ENCODE measurements at regions not wholly inside any gene's neighbourhood (a gene's known extent, or its start where the extent isn't known, plus 50 kb on each side); places are given as distances from the start of the nearest gene placed in this dataset.

- TF ChIP-seq, protein P1, sequence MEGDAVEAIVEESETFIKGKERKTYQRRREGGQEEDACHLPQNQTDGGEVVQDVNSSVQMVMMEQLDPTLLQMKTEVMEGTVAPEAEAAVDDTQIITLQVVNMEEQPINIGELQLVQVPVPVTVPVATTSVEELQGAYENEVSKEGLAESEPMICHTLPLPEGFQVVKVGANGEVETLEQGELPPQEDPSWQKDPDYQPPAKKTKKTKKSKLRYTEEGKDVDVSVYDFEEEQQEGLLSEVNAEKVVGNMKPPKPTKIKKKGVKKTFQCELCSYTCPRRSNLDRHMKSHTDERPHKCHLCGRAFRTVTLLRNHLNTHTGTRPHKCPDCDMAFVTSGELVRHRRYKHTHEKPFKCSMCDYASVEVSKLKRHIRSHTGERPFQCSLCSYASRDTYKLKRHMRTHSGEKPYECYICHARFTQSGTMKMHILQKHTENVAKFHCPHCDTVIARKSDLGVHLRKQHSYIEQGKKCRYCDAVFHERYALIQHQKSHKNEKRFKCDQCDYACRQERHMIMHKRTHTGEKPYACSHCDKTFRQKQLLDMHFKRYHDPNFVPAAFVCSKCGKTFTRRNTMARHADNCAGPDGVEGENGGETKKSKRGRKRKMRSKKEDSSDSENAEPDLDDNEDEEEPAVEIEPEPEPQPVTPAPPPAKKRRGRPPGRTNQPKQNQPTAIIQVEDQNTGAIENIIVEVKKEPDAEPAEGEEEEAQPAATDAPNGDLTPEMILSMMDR (IDR thresholded peaks at IDR 0.05; ENCODE audit: insufficient read depth, low read length): no peak
- DNase-seq (ENCODE audit: low read depth): no peak
- no peak overlapping the region for H3K4me3 ChIP-seq (ENCODE audit: low read depth, low read length)
These were observed 577.8 kb downstream of the AACS start for GRCh38 chr12:125643055-125643454.

- H3K4me3 ChIP-seq (ENCODE audit: low read depth, low read length): no peak overlapping the region
- TF ChIP-seq, protein P1 (IDR thresholded peaks at IDR 0.05; ENCODE audit: insufficient read depth, low read length): no peak
- no peak for DNase-seq (ENCODE audit: low read depth)
These were observed 580.5 kb downstream of the AACS start for GRCh38 chr12:125645724-125646123.

DNA sequence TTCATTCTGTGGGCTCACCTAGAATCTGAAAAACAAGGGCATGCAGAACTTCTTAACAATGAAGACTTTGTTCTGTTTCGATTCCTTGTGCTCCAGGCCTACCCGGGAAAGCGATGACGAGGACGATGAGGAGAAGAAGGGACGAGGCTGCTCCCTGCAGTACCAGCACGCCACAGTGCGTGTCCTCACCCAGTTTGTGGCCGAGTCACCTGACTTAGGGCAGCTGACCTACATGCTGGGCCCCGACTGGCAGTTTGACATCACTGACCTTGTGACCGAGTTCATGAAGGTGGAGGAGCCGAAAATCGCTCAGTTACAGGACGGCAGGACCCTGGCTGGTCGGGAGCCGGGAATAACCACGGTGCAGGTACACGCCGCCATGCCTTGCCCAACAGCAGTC lies 585.4 kb downstream of the AACS start:
- TF ChIP-seq, protein P1 (IDR thresholded peaks at IDR 0.05; ENCODE audit: insufficient read depth, low read length): no peak

GRCh38 chr12:125651625-125652024 lies 586.4 kb downstream of the AACS start:
- no peak for DNase-seq (ENCODE audit: low read depth)
- H3K4me3 ChIP-seq (ENCODE audit: low read depth, low read length): no peak overlapping the region
- TF ChIP-seq, protein P1 (IDR thresholded peaks at IDR 0.05; ENCODE audit: insufficient read depth, low read length): no peak

More for the DNA sequence above, 585.4 kb downstream of the AACS start:
- no peak overlapping the region for H3K4me3 ChIP-seq (ENCODE audit: low read depth, low read length)
- no peak for DNase-seq (ENCODE audit: low read depth)

- H3K4me3 ChIP-seq (ENCODE audit: low read depth, low read length): no peak overlapping the region
- DNase-seq (ENCODE audit: low read depth): no peak
- TF ChIP-seq, protein P1 (IDR thresholded peaks at IDR 0.05; ENCODE audit: insufficient read depth, low read length): no peak
These were observed 587.4 kb downstream of the AACS start for GRCh38 chr12:125652681-125653080.

- DNase-seq (ENCODE audit: low read depth): no peak
- TF ChIP-seq, protein P1 (IDR thresholded peaks at IDR 0.05; ENCODE audit: insufficient read depth, low read length): no peak
- no peak overlapping the region for H3K4me3 ChIP-seq (ENCODE audit: low read depth, low read length)
These were observed 592.4 kb downstream of the AACS start for GRCh38 chr12:125657681-125658080.

Measured in fibroblast of the aortic adventitia (primary cell).